ENCODE measurements at regions not wholly inside any gene's neighbourhood (a gene's known extent, or its start where the extent isn't known, plus 50 kb on each side); places are given as distances from the start of the nearest gene placed in this dataset.

DNA sequence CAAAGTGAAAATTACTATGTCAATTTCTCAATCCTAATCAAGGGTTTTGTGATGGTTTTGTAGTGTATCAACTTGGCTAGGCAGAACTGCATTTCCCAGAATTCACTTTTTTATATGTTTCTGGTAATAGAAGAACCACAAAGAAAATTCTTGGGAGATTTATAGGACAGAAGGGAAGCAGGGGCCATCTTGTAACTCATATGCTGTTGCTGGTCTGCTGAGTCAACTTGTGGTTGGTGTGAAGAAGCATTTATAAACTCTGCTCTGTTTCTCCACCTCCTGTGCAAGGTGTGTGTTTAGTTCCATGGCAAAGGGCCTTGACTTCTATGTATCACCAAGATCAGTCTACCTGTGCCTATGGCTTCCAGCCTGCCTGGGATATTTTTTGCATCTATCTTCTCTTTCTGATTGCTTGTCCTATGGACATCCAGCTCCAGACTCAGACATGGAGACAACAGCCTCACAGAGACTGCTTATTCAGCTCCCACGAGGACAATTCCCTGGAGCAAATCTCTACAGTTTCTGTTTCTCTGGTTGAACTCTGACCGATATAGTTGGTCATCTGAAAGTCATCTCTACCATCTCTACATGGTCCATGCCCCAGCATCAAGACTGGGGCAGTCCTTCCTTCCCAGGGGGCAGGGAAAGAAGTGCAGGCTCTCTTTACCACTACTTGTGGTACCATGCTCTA is 364.3 kb upstream of the DDHD1 start:
- ATAC-seq (no peak), DNase-seq (no peak)
- Histone ChIP-seq H3K9me3 (no peaks in the 10 kb centered on the region), H3K36me3 (no peaks in the 10 kb centered on the region), H3K4me1 (peaks cover 11% of the 10 kb centered on the region), H3K27ac (no peak overlapping the region), H3K27me3 (no peaks in the 10 kb centered on the region), H3K4me3 (no peak overlapping the region)
- intact Hi-C loops (cut with DNase I) = no loop called here
- TF ChIP-seq, protein P1, sequence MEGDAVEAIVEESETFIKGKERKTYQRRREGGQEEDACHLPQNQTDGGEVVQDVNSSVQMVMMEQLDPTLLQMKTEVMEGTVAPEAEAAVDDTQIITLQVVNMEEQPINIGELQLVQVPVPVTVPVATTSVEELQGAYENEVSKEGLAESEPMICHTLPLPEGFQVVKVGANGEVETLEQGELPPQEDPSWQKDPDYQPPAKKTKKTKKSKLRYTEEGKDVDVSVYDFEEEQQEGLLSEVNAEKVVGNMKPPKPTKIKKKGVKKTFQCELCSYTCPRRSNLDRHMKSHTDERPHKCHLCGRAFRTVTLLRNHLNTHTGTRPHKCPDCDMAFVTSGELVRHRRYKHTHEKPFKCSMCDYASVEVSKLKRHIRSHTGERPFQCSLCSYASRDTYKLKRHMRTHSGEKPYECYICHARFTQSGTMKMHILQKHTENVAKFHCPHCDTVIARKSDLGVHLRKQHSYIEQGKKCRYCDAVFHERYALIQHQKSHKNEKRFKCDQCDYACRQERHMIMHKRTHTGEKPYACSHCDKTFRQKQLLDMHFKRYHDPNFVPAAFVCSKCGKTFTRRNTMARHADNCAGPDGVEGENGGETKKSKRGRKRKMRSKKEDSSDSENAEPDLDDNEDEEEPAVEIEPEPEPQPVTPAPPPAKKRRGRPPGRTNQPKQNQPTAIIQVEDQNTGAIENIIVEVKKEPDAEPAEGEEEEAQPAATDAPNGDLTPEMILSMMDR (IDR thresholded peaks at IDR 0.05) = no peak

DNA sequence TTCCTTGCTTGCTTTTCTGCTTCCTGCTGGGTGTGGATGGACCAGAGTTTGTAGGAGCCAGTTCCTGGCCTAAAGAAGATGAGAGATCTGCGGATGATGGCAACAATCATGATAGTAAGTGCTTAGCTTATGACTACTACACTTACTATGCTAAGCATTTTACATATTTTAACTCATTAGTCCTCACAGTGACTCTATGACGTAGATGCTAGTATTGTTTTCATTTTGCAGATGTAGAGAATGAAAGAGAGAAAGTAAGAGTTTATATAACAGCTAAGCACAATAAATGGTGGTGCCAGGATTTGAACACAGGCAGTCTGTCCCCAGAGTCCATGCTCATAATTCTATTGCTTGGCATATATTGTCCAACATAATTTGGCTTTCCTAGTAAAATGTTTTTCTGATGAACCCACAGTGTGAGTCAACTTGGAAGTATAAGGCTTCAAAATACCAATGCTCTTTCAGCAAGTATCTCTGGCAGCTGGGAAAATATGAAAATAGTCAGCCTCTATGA is 363.2 kb upstream of the DDHD1 start:
- no peaks in the 10 kb centered on the region for H3K27me3 ChIP-seq
- intact Hi-C loops (cut with DNase I) = no loop called here
- H3K27ac ChIP-seq = no peak overlapping the region
- H3K4me1 ChIP-seq = peaks cover 11% of the 10 kb centered on the region
- ATAC-seq = no peak
- TF ChIP-seq, protein P1 (IDR thresholded peaks at IDR 0.05) = no peak
- H3K4me3 ChIP-seq = no peak overlapping the region
- no peaks in the 10 kb centered on the region for H3K9me3 ChIP-seq
- DNase-seq = no peak
- H3K36me3 ChIP-seq = no peaks in the 10 kb centered on the region

DNA sequence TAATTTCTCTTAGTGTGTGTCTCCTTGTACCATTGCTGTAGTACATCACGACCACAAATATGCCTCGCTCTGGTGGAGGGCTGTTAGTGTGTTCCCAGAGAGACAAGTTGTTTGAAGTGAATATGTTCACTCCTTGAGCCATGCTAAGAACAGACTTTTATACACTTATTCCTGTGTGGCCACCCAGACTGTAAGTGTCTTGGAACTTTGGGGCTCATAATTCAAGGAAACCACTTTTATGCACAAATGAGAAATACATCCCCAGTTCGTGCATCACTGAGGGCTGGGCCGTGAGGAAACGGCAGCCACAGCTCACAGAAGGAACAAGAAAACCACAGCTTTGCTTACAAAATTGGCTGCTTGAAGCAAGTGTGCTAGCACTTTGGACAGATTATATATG is 362.2 kb upstream of the DDHD1 start:
- H3K27me3 ChIP-seq = no peaks in the 10 kb centered on the region
- no peak overlapping the region for H3K4me3 ChIP-seq
- TF ChIP-seq, protein P1 (IDR thresholded peaks at IDR 0.05) = no peak
- intact Hi-C loops (cut with DNase I) = no loop called here
- ATAC-seq (no peak), DNase-seq (no peak)
- no peaks in the 10 kb centered on the region for H3K9me3 ChIP-seq
- H3K36me3 ChIP-seq = no peaks in the 10 kb centered on the region
- no peak overlapping the region for H3K27ac ChIP-seq
- peaks cover 11% of the 10 kb centered on the region for H3K4me1 ChIP-seq

DNA sequence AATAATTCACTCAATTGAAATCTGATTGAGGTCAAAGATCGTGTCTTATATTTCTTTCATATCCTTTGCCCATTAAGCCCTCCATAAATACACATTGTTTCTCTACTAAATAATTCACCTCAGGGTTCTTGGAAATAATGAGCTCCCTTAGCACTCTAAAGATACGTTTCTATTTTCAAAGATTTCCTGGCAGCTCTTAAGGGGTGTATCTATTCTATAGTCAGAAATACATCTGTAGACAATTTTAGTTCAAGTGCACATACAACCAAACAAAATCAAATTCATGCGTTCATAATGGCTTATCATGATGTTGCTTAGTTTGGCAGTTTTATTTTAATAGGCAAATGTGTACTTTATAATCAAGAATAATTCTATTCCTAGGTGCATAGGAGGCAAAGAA is 361.1 kb upstream of the DDHD1 start:
- H3K4me3 ChIP-seq = no peak overlapping the region
- TF ChIP-seq, protein P1 (IDR thresholded peaks at IDR 0.05) = no peak

DNA sequence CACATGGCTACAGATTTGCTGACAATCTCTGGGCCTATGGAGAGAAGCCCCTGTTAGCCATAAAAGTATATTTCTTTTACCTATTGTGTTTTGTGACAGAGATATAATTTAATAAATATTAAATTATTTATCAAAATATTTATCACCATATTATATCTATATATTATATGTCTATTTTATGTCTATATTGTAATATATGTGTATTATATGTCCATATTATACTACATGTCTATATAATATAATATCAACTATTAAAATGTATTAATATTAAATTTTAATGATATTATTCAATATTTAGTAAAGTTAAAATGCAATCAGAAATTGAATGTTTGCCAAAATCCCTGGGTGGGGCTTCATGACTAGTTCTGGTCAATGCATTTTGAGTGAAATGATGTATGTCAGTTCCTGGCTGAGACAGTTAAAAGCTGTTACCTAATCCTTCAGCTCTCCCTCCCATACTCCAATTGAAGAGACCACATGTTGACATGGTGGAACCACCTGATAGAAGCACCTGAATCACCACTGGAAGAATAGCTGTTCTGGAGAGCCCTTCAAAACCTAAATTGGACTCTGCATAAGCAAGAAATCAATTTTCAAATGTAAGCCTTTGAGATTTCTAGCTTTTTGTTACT is 357.3 kb upstream of the DDHD1 start:
- H3K9me3 ChIP-seq = no peaks in the 10 kb centered on the region
- H3K4me3 ChIP-seq = no peak overlapping the region
- no peaks in the 10 kb centered on the region for H3K27me3 ChIP-seq
- no peaks in the 10 kb centered on the region for H3K4me1 ChIP-seq
- no peaks in the 10 kb centered on the region for H3K36me3 ChIP-seq
- ATAC-seq (no peak), DNase-seq (no peak)
- no peak overlapping the region for H3K27ac ChIP-seq
- TF ChIP-seq, protein P1 (IDR thresholded peaks at IDR 0.05) = no peak
- intact Hi-C loops (cut with DNase I) = no loop called here

More for the DNA sequence above, 361.1 kb upstream of the DDHD1 start:
- Histone ChIP-seq H3K4me1 (peaks cover 11% of the 10 kb centered on the region), H3K9me3 (no peaks in the 10 kb centered on the region), H3K36me3 (no peaks in the 10 kb centered on the region), H3K27ac (no peak overlapping the region), H3K27me3 (no peaks in the 10 kb centered on the region)
- intact Hi-C loops (cut with DNase I) = no loop called here
- DNase-seq = no peak
- ATAC-seq = no peak

All from upper lobe of right lung (tissue), 1 donor.